Neural cell (in vitro differentiated cells): ENCODE measurements at regions not wholly inside any gene's neighbourhood (a gene's known extent, or its start where the extent isn't known, plus 50 kb on each side); places are given as distances from the start of the nearest gene placed in this dataset.

Experiments
- H2AFZ ChIP-seq: fragments of 200-600, 300-800 bp; sonication (generic), shearing (Covaris generic); 2 replicates; pipeline ENCODE4 v1.6.0; 2014; ENCODE audit warnings: low read depth, mild to moderate bottlenecking, antibody characterized with exemption, low read length, moderate library complexity
- H3F3A ChIP-seq: fragments of 200-600 bp; shearing (Covaris generic); 2 replicates; pipeline ENCODE4 v1.6.1; 2016; ENCODE audit warnings: mild to moderate bottlenecking, moderate library complexity, mixed read lengths, antibody characterized with exemption, low read length; ENCODE audit not compliant: insufficient read depth, poor library complexity, severe bottlenecking
- H3K27ac ChIP-seq: fragments of 200-600, 300-800 bp; sonication (generic), shearing (Covaris generic); 2 replicates; pipeline ENCODE4 v1.5.1; 2014; ENCODE audit warnings: mild to moderate bottlenecking, low read length, moderate library complexity
- H3K27me3 ChIP-seq: fragments of 300-800, 200-600 bp; sonication (generic), shearing (Covaris generic); 2 replicates; pipeline ENCODE4 v1.6.0; 2014; ENCODE audit warnings: mild to moderate bottlenecking, low read depth, low read length, moderate library complexity; ENCODE audit not compliant: insufficient read depth
- H3K36me3 ChIP-seq: fragments of 300-800, 200-600 bp; sonication (generic), shearing (Covaris generic); 2 replicates; pipeline ENCODE4 v1.5.1; 2014; ENCODE audit warnings: mild to moderate bottlenecking, antibody characterized with exemption, low read length, moderate library complexity; ENCODE audit not compliant: insufficient read depth
- H3K4me2 ChIP-seq: fragments of 300-800, 200-600 bp; sonication (generic), shearing (Covaris generic); 2 replicates; pipeline ENCODE4 v1.6.0; 2014; ENCODE audit warnings: mild to moderate bottlenecking, low read length
- H3K4me3 ChIP-seq: fragments of 300-800, 200-600 bp; sonication (generic), shearing (Covaris generic); 2 replicates; pipeline ENCODE4 v1.5.1; 2014; ENCODE audit warnings: mild to moderate bottlenecking, low read length, moderate library complexity
- H3K79me2 ChIP-seq: fragments of 200-600 bp; shearing (Covaris generic); replicated peaks from 2 replicates; pipeline ENCODE4 v1.6.0; 2014; ENCODE audit warnings: mild to moderate bottlenecking, low read length, moderate library complexity; ENCODE audit not compliant: insufficient read depth
- H3K9ac ChIP-seq: fragments of 300-800, 200-600 bp; sonication (generic), shearing (Covaris generic); 2 replicates; pipeline ENCODE4 v1.6.1; 2016; ENCODE audit warnings: mild to moderate bottlenecking, low read length, mixed read lengths
- H3K9me2 ChIP-seq: fragments of 200-600 bp; shearing (Covaris generic); 2 replicates; pipeline ENCODE4 v1.6.1; 2016; ENCODE audit warnings: mild to moderate bottlenecking, low read length, mixed read lengths; ENCODE audit not compliant: insufficient read depth
- H3K9me3 ChIP-seq: fragments of 200-600, 300-800 bp; sonication (generic), shearing (Covaris generic); 2 replicates; pipeline ENCODE4 v1.6.1; 2016; ENCODE audit warnings: mild to moderate bottlenecking, mixed run types, low read length, moderate library complexity, mixed read lengths
- H4K20me1 ChIP-seq: fragments of 200-600 bp; shearing (Covaris generic); 2 replicates; pipeline ENCODE4 v1.6.1; 2016; ENCODE audit warnings: mild to moderate bottlenecking, mixed run types; ENCODE audit not compliant: insufficient read depth
- CTCF ChIP-seq: fragments of 450-650 bp; IDR thresholded peaks from 2 replicates; pipeline ENCODE4 v1.5.1; 2014; ENCODE audit warnings: antibody characterized with exemption, mild to moderate bottlenecking, moderate library complexity; ENCODE audit not compliant: poor library complexity, severe bottlenecking
- EP300 ChIP-seq: fragments of 450-650 bp; conservative IDR thresholded peaks from 2 replicates; pipeline ENCODE4 v1.6.1; 2014; ENCODE audit warnings: antibody characterized with exemption, mild to moderate bottlenecking, moderate library complexity; ENCODE audit not compliant: poor library complexity, severe bottlenecking
- EZH2 ChIP-seq: fragments of 200-600, 300-800 bp; shearing (Covaris generic), sonication (generic); IDR thresholded peaks from 2 replicates; pipeline ENCODE4 v1.6.1; 2014; ENCODE audit warnings: antibody characterized with exemption, low read length, borderline replicate concordance, mild to moderate bottlenecking; ENCODE audit not compliant: insufficient read depth, poor library complexity, severe bottlenecking
- MXI1 ChIP-seq: fragments of 450-650 bp; conservative IDR thresholded peaks from 2 replicates; pipeline ENCODE4 v1.6.1; 2014; ENCODE audit warnings: antibody characterized with exemption, mild to moderate bottlenecking; ENCODE audit not compliant: poor library complexity, severe bottlenecking
- POLR2AphosphoS5 ChIP-seq: IDR thresholded peaks from 2 replicates; pipeline ENCODE4 v1.6.1; 2012
- RAD21 ChIP-seq: fragments of 450-650 bp; conservative IDR thresholded peaks from 2 replicates; pipeline ENCODE4 v1.6.1; 2014; ENCODE audit warnings: antibody characterized with exemption, mild to moderate bottlenecking, moderate library complexity
- REST ChIP-seq: IDR thresholded peaks from 2 replicates; pipeline ENCODE4 v1.6.1; 2012; ENCODE audit warnings: borderline replicate concordance
- SMC3 ChIP-seq: fragments of 450-650 bp; conservative IDR thresholded peaks from 2 replicates; pipeline ENCODE4 v1.6.1; 2014; ENCODE audit warnings: antibody characterized with exemption, mild to moderate bottlenecking, moderate library complexity; ENCODE audit not compliant: poor library complexity
- TAF1 ChIP-seq: IDR thresholded peaks from 2 replicates; pipeline ENCODE4 v1.6.1; 2012; ENCODE audit warnings: low read depth

- no peak for TF ChIP-seq EZH2
- TF ChIP-seq REST = no peak
- no peak for TF ChIP-seq EP300
- no peak for TF ChIP-seq TAF1
- no peak for TF ChIP-seq CTCF
- no peak for TF ChIP-seq SMC3
- Histone ChIP-seq H3K9ac (no peak overlapping the region), H3K27me3 (no peaks in the 10 kb centered on the region), H4K20me1 (no peaks in the 10 kb centered on the region), H3K4me3 (no peak overlapping the region), H3K9me2 (no peaks in the 10 kb centered on the region), H3K79me2 (no peaks in the 10 kb centered on the region), H3K4me2 (no peak overlapping the region), H2AFZ (no peak overlapping the region), H3K36me3 (no peaks in the 10 kb centered on the region), H3F3A (no peaks in the 10 kb centered on the region), H3K27ac (no peak overlapping the region), H3K9me3 (no peaks in the 10 kb centered on the region)
These were observed 155.1 kb downstream of the TRIB2 start for GRCh38 chr2:12871694-12872315.

DNA sequence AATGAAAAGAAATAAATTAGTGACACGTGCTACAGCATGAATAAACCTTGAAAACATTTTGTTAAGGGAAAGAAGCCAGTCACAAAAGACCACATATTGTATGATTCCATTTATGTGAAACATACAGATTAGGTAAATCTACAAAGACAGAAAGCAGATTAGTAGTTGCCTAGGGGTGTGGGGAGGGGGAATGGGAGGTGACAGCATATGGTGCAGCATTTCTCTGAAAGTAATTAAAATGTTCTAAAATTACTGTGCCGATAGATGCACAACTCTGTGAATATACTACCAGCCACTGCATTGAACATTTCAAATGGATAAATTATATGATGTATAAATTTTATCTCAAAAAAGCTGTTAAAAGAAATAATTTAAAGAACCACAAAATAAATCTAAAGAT lies 161.0 kb downstream of the TRIB2 start:
- H3K27ac ChIP-seq = no peak overlapping the region
- no peaks in the 10 kb centered on the region for H3K27me3 ChIP-seq
- no peak overlapping the region for H3K4me2 ChIP-seq
- H2AFZ ChIP-seq = no peak overlapping the region
- no peaks in the 10 kb centered on the region for H3K79me2 ChIP-seq
- H3K36me3 ChIP-seq = no peaks in the 10 kb centered on the region
- no peaks in the 10 kb centered on the region for H3K9me2 ChIP-seq
- no peaks in the 10 kb centered on the region for H4K20me1 ChIP-seq
- H3F3A ChIP-seq = no peaks in the 10 kb centered on the region
- no peaks in the 10 kb centered on the region for H3K9me3 ChIP-seq
- no peak overlapping the region for H3K9ac ChIP-seq
- TF ChIP-seq EZH2 = no peak
- no peak for TF ChIP-seq REST
- TF ChIP-seq POLR2AphosphoS5 = no peak
- no peak for TF ChIP-seq CTCF
- TF ChIP-seq TAF1 = no peak
- TF ChIP-seq MXI1 = no peak
- no peak for TF ChIP-seq RAD21
- no peak for TF ChIP-seq EP300
- no peak for TF ChIP-seq SMC3
- no peak overlapping the region for H3K4me3 ChIP-seq
